PC-3 (cell line): ENCODE measurements at regions not wholly inside any gene's neighbourhood (a gene's known extent, or its start where the extent isn't known, plus 50 kb on each side); places are given as distances from the start of the nearest gene placed in this dataset.

Experiments
- ATAC-seq: fragments of 200-7000 bp; cut with Tn5 transposase; 2 replicates; pipeline ENCODE4 v1.9.1; 2020; ENCODE audit warnings: mild to moderate bottlenecking, moderate library complexity
- BruUV-seq: library from RNA; stranded (reverse); fragments of 400-500 nt; replicated peaks from 2 replicates; lab custom pipeline; 2021; lab: Mats Ljungman, UMichigan
- CTCF ChIA-PET: fragments of 300-600 bp; sonication (Branson Sonifier 250); formaldehyde crosslinking; loops from one replicate; lab custom pipeline; 2022; ENCODE audit warnings: antibody characterized with exemption; lab: Charles Lee
- POLR2A ChIA-PET: fragments of 300-600 bp; sonication (Branson Sonifier 250); formaldehyde crosslinking; loops from one replicate; lab custom pipeline; 2022; ENCODE audit warnings: antibody characterized with exemption; ENCODE audit not compliant: unreplicated experiment; lab: Charles Lee
- DNase-seq: peaks from one replicate; pipeline ENCODE4 v3.0.0-alpha.2; 2015
- H2AFZ ChIP-seq: fragments of 300-600 bp; sonication (generic); 2 replicates; pipeline ENCODE4 v1.6.0; 2016; ENCODE audit warnings: antibody characterized with exemption, low read length
- H3F3A ChIP-seq: fragments of 300-600 bp; sonication (generic); one replicate; pipeline ENCODE4 v1.6.0; 2017; ENCODE audit warnings: antibody characterized with exemption, low read length, control low read depth, mild to moderate bottlenecking; ENCODE audit not compliant: unreplicated experiment
- H3K27ac ChIP-seq: fragments of 300-600 bp; sonication (generic); 2 replicates; pipeline ENCODE4 v1.5.1; 2016; ENCODE audit warnings: mild to moderate bottlenecking, low read length
- H3K27me3 ChIP-seq: fragments of 300-600 bp; sonication (generic); 2 replicates; pipeline ENCODE4 v1.6.1; 2016; ENCODE audit warnings: low read length, mixed read lengths
- H3K36me3 ChIP-seq: fragments of 300-600 bp; sonication (generic); 2 replicates; pipeline ENCODE4 v1.6.1; 2016; ENCODE audit warnings: low read depth, mixed run types, low read length, mixed read lengths
- H3K4me1 ChIP-seq: fragments of 300-600 bp; sonication (generic); 2 replicates; pipeline ENCODE4 v1.5.1; 2016; ENCODE audit warnings: low read length; ENCODE audit not compliant: insufficient read depth
- H3K4me2 ChIP-seq: fragments of 300-600 bp; sonication (generic); 2 replicates; pipeline ENCODE4 v1.6.0; 2016; ENCODE audit warnings: low read length
- H3K4me3 ChIP-seq: fragments of 300-600 bp; sonication (generic); 2 replicates; pipeline ENCODE4 v1.5.1; 2016; ENCODE audit warnings: mild to moderate bottlenecking, low read length, mixed read lengths
- H3K79me2 ChIP-seq: fragments of 300-600 bp; sonication (generic); 2 replicates; pipeline ENCODE4 v1.6.1; 2017; ENCODE audit warnings: low read length, mixed read lengths
- H3K9ac ChIP-seq: fragments of 300-600 bp; sonication (generic); 2 replicates; pipeline ENCODE4 v1.6.0; 2016; ENCODE audit warnings: mild to moderate bottlenecking, low read length
- H3K9me2 ChIP-seq: fragments of 300-600 bp; sonication (generic); replicated peaks from 2 replicates; pipeline ENCODE4 v1.6.1; 2016; ENCODE audit warnings: mixed run types, low read length, mixed read lengths
- H3K9me3 ChIP-seq: fragments of 300-600 bp; sonication (generic); 2 replicates; pipeline ENCODE4 v1.6.1; 2016; ENCODE audit warnings: low read length, mixed read lengths
- H4K20me1 ChIP-seq: fragments of 300-600 bp; sonication (generic); 2 replicates; pipeline ENCODE4 v1.6.1; 2016; ENCODE audit warnings: low read length, mixed read lengths
- CTCF ChIP-seq: fragments of 300-600 bp; sonication (generic); conservative IDR thresholded peaks from 2 replicates; pipeline ENCODE4 v1.5.1; 2017; ENCODE audit warnings: antibody characterized with exemption, low read depth, mild to moderate bottlenecking, low read length
- EZH2 ChIP-seq: fragments of 300-600 bp; sonication (generic); IDR thresholded peaks from one replicate; pipeline ENCODE4 v1.6.1; 2017; ENCODE audit warnings: antibody characterized with exemption, mild to moderate bottlenecking, low read length; ENCODE audit not compliant: unreplicated experiment
- EZH2phosphoT487 ChIP-seq: fragments of 300-600 bp; sonication (generic); IDR thresholded peaks from 2 replicates; pipeline ENCODE4 v1.6.1; 2018; ENCODE audit warnings: mild to moderate bottlenecking, antibody characterized with exemption, low read length, borderline replicate concordance
- intact Hi-C: fragments of 100-400 bp; cut with micrococcal nuclease; formaldehyde crosslinking; loops from 2 replicates; pipeline ENCODE4 v1.9.0; 2023

GRCh38 chr12:25323581-25323982, 72.9 kb upstream of the KRAS start:
- H3F3A ChIP-seq = no peaks in the 10 kb centered on the region
- H3K9me3 ChIP-seq = no peaks in the 10 kb centered on the region
- no peaks in the 10 kb centered on the region for H3K36me3 ChIP-seq
- ATAC-seq (no peak), DNase-seq (no peak)
- H3K27ac ChIP-seq = no peak overlapping the region
- no peak for TF ChIP-seq EZH2
- TF ChIP-seq EZH2phosphoT487 = no peak
- no peak for TF ChIP-seq CTCF
- H3K4me3 ChIP-seq = no peak overlapping the region
- no peaks in the 10 kb centered on the region for H3K4me1 ChIP-seq
- H3K9ac ChIP-seq = no peak overlapping the region
- ChIA-PET POLR2A (interaction anchor here (0.6 kb wide), 1 partner anchor 854 kb away, joined by 3 read pairs; no protein-coding TSS in a partner anchor), CTCF (no interaction called here)
- no peak overlapping the region for H2AFZ ChIP-seq
- no TSS peak for BruUV-seq
- peaks cover 36% of the 10 kb centered on the region for H3K27me3 ChIP-seq
- no peak overlapping the region for H3K4me2 ChIP-seq
- intact Hi-C loops = no loop called here
- H3K79me2 ChIP-seq = no peaks in the 10 kb centered on the region
- no peaks in the 10 kb centered on the region for H4K20me1 ChIP-seq
- no peaks in the 10 kb centered on the region for H3K9me2 ChIP-seq

- Histone ChIP-seq H3K9ac (no peak overlapping the region), H3K27me3 (peaks cover 38% of the 10 kb centered on the region), H2AFZ (no peak overlapping the region), H3K9me3 (no peaks in the 10 kb centered on the region), H3K27ac (no peak overlapping the region), H3K9me2 (no peaks in the 10 kb centered on the region), H3F3A (no peaks in the 10 kb centered on the region), H3K4me3 (no peak overlapping the region), H3K36me3 (no peaks in the 10 kb centered on the region), H4K20me1 (no peaks in the 10 kb centered on the region), H3K4me2 (no peak overlapping the region), H3K4me1 (no peaks in the 10 kb centered on the region), H3K79me2 (no peaks in the 10 kb centered on the region)
- no TSS peak for BruUV-seq
- ChIA-PET CTCF (no interaction called here), POLR2A (interaction anchor here (0.6 kb wide), 1 partner anchor 855 kb away, joined by 3 read pairs; no protein-coding TSS in a partner anchor)
- intact Hi-C loops = no loop called here
- DNase-seq (peak; percentile 47), ATAC-seq (peak; percentile 81)
- no peak for TF ChIP-seq EZH2
These were observed 72.3 kb upstream of the KRAS start for GRCh38 chr12:25322918-25323531.

GRCh38 chr12:25322351-25322750, 71.6 kb upstream of the KRAS start:
- Histone ChIP-seq H3F3A (no peaks in the 10 kb centered on the region), H3K4me1 (no peaks in the 10 kb centered on the region), H3K4me3 (no peak overlapping the region), H3K4me2 (no peak overlapping the region), H3K9ac (no peak overlapping the region), H3K36me3 (no peaks in the 10 kb centered on the region), H3K9me3 (no peaks in the 10 kb centered on the region), H3K79me2 (no peaks in the 10 kb centered on the region), H3K27ac (no peak overlapping the region), H3K9me2 (no peaks in the 10 kb centered on the region), H3K27me3 (peaks cover 44% of the 10 kb centered on the region), H4K20me1 (no peaks in the 10 kb centered on the region), H2AFZ (no peak overlapping the region)
- ATAC-seq = no peak
- no TSS peak for BruUV-seq
- no peak for TF ChIP-seq EZH2
- no peak for TF ChIP-seq CTCF
- TF ChIP-seq EZH2phosphoT487 = no peak
- POLR2A ChIA-PET = no interaction called here
- CTCF ChIA-PET = no interaction called here
- intact Hi-C loops = no loop called here
- no peak for DNase-seq
